SK-MEL-5 (cell line): ENCODE measurements at regions not wholly inside any gene's neighbourhood (a gene's known extent, or its start where the extent isn't known, plus 50 kb on each side); places are given as distances from the start of the nearest gene placed in this dataset.

Experiments
- DNase-seq: peaks from one replicate; pipeline ENCODE4 v3.0.0-alpha.2; 2016; ENCODE audit warnings: low read depth, low spot score
- in situ Hi-C: cut with HindIII; loops from 2 replicates; pipeline ENCODE4 v1.10.0; 2016; ENCODE audit warnings: low sequenced_read_pairs, high pct_unique_total_duplicates, low pct_unique_long_range_greater_than_20kb

- in situ Hi-C loops, result no loop called here
These were observed 159.3 kb downstream of the MTRR start for GRCh38 chr5:8028243-8028642.

GRCh38 chr5:8033261-8033660 is 164.3 kb downstream of the MTRR start:
- in situ Hi-C loops, result no loop called here

More at GRCh38 chr5:8028243-8028642, 159.3 kb downstream of the MTRR start:
- DNase-seq, result no peak

GRCh38 chr5:8034852-8035251 is 165.9 kb downstream of the MTRR start:
- in situ Hi-C loops, result no loop called here
- no peak for DNase-seq

More at GRCh38 chr5:8033261-8033660, 164.3 kb downstream of the MTRR start:
- DNase-seq, result no peak

GRCh38 chr5:8048920-8049319 is 180.0 kb downstream of the MTRR start:
- in situ Hi-C loops, result no loop called here
- DNase-seq, result no peak

- no peak for DNase-seq
- in situ Hi-C loops, result no loop called here
These were observed 181.7 kb downstream of the MTRR start for GRCh38 chr5:8050616-8051175.

- in situ Hi-C loops, result no loop called here
- DNase-seq, result no peak
These were observed 184.3 kb downstream of the MTRR start for GRCh38 chr5:8053270-8053669.

- DNase-seq, result no peak
- in situ Hi-C loops, result no loop called here
These were observed 188.8 kb downstream of the MTRR start for GRCh38 chr5:8057769-8058168.

- in situ Hi-C loops, result no loop called here
These were observed 189.8 kb downstream of the MTRR start for GRCh38 chr5:8058616-8059190.

GRCh38 chr5:8059337-8059736 is 190.4 kb downstream of the MTRR start:
- in situ Hi-C loops, result no loop called here
- DNase-seq, result no peak

More at GRCh38 chr5:8058616-8059190, 189.8 kb downstream of the MTRR start:
- no peak for DNase-seq

GRCh38 chr5:8060235-8060952 is 191.4 kb downstream of the MTRR start:
- in situ Hi-C loops, result no loop called here
- no peak for DNase-seq

GRCh38 chr5:8060953-8061429 is 192.0 kb downstream of the MTRR start:
- DNase-seq, result peak; percentile 100
- in situ Hi-C loops, result no loop called here

- in situ Hi-C loops, result no loop called here
- no peak for DNase-seq
These were observed 193.6 kb downstream of the MTRR start for GRCh38 chr5:8062521-8062920.

- in situ Hi-C loops, result no loop called here
- no peak for DNase-seq
These were observed 199.1 kb downstream of the MTRR start for GRCh38 chr5:8068078-8068477.

GRCh38 chr5:8070138-8070537 is 201.2 kb downstream of the MTRR start:
- in situ Hi-C loops, result no loop called here
- peak; percentile 33 for DNase-seq

- no peak for DNase-seq
- in situ Hi-C loops, result no loop called here
These were observed 210.1 kb downstream of the MTRR start for GRCh38 chr5:8079056-8079455.

- no peak for DNase-seq
- in situ Hi-C loops, result no loop called here
These were observed 212.2 kb downstream of the MTRR start for GRCh38 chr5:8081179-8081578.

GRCh38 chr5:8093669-8094068 is 224.7 kb downstream of the MTRR start:
- in situ Hi-C loops, result no loop called here
- DNase-seq, result no peak

GRCh38 chr5:8094304-8094703 is 225.4 kb downstream of the MTRR start:
- no peak for DNase-seq
- in situ Hi-C loops, result no loop called here

- DNase-seq, result no peak
- in situ Hi-C loops, result no loop called here
These were observed 228.2 kb downstream of the MTRR start for GRCh38 chr5:8097146-8097545.
